ENCODE measurements at regions not wholly inside any gene's neighbourhood (a gene's known extent, or its start where the extent isn't known, plus 50 kb on each side); places are given as distances from the start of the nearest gene placed in this dataset.

GRCh38 chr6:102494808-102495207 is 1101.3 kb downstream of the GRIK2 start:
- TF ChIP-seq CTCF (IDR thresholded peaks at IDR 0.05) (no peak), POLR2A (IDR thresholded peaks at IDR 0.05) (no peak)

All from testis (tissue), 2 donors.